ENCODE measurements at regions not wholly inside any gene's neighbourhood (a gene's known extent, or its start where the extent isn't known, plus 50 kb on each side); places are given as distances from the start of the nearest gene placed in this dataset.

GRCh38 chr5:175238326-175238725 lies 205.7 kb downstream of the DRD1 start:
- no peak overlapping the region for H3K4me3 ChIP-seq (ENCODE audit: low read depth, low read length)
- in situ Hi-C loops (cut with HindIII; ENCODE audit: low sequenced_read_pairs): no loop called here
- TF ChIP-seq, protein P1, sequence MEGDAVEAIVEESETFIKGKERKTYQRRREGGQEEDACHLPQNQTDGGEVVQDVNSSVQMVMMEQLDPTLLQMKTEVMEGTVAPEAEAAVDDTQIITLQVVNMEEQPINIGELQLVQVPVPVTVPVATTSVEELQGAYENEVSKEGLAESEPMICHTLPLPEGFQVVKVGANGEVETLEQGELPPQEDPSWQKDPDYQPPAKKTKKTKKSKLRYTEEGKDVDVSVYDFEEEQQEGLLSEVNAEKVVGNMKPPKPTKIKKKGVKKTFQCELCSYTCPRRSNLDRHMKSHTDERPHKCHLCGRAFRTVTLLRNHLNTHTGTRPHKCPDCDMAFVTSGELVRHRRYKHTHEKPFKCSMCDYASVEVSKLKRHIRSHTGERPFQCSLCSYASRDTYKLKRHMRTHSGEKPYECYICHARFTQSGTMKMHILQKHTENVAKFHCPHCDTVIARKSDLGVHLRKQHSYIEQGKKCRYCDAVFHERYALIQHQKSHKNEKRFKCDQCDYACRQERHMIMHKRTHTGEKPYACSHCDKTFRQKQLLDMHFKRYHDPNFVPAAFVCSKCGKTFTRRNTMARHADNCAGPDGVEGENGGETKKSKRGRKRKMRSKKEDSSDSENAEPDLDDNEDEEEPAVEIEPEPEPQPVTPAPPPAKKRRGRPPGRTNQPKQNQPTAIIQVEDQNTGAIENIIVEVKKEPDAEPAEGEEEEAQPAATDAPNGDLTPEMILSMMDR (IDR thresholded peaks at IDR 0.05; ENCODE audit: low read depth, low read length, missing control alignments): no peak
- DNase-seq (ENCODE audit: low read depth): no peak

DNA sequence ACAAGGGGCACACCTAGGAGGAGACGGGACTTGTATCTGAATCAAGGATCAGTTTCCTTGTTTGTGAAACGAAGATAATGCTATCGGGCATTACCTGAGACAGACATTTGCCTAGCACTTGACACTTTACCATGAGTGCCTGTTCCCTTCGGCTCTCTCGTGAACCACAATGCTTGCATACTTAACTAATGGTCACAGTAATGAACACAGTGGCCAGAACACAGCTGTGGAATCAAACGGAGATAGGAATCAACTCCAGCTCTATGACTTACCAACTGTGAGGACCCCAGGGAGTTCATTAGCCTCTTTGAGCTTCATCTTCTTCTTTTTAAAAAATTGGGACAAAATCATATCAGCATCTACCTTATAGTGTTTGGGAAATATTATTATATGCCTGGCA lies 207.8 kb downstream of the DRD1 start:
- H3K4me3 ChIP-seq (ENCODE audit: low read depth, low read length): no peak overlapping the region
- TF ChIP-seq, protein P1 (IDR thresholded peaks at IDR 0.05; ENCODE audit: low read depth, low read length, missing control alignments): no peak
- DNase-seq (ENCODE audit: low read depth): no peak
- in situ Hi-C loops (cut with HindIII; ENCODE audit: low sequenced_read_pairs): no loop called here

DNA sequence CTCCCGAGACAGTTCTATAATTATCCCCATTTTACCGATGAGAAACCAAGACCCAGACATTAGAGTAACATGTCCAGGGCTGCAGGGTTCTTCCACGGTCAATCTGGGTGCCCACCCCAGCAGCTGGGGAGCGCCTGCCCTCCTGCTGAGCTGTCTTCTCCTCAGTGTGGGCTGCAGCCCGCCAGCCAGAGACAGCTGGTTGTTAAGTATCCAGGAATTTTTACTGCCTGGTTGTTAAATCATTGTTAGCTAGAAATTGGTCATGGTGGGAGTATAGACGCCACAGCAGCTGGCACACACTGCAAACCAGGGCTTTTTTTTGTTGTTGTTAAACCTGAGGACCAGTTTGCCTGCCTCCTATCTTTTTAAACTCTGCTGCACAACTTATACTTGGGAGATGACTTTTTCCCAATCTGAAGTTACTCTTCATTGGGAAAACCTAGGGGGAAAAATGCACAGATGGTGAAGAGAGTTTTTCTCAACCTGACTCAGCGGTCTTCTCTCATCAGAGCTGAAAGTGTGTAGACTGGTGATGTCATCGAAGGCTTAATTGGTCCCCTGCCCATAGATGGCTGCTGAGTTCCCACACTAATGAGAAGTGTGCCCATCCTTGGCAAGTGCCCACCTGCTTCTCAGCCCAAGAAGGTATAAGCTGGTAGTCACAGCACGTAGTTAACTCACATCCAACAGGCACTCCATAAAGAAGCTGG lies 208.6 kb downstream of the DRD1 start:
- DNase-seq (ENCODE audit: low read depth): no peak
- H3K4me3 ChIP-seq (ENCODE audit: low read depth, low read length): no peak overlapping the region
- TF ChIP-seq, protein P1 (IDR thresholded peaks at IDR 0.05; ENCODE audit: low read depth, low read length, missing control alignments): no peak
- in situ Hi-C loops (cut with HindIII; ENCODE audit: low sequenced_read_pairs): no loop called here

DNA sequence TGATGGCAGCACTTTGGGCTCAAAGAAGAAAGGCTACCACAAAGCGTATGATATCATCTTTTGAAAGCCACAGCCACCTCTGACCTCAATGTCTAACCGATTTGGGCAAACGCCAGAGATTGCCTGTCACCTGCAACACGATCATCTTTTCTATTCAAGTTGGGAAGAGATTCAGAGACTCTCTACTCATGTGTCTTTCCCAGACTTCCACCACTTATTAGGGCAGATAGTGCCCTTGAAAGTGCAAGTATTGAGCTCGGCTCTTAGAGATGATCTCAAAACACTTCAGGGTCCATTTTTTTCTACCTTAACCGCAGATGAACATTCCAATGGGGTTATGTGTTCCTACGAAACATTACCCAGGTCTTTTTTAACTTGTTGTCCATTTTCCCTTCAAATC lies 213.7 kb downstream of the DRD1 start:
- TF ChIP-seq, protein P1 (IDR thresholded peaks at IDR 0.05; ENCODE audit: low read depth, low read length, missing control alignments): no peak

GRCh38 chr5:175226506-175226905 lies 217.5 kb downstream of the DRD1 start:
- H3K4me3 ChIP-seq (ENCODE audit: low read depth, low read length): no peak overlapping the region
- TF ChIP-seq, protein P1 (IDR thresholded peaks at IDR 0.05; ENCODE audit: low read depth, low read length, missing control alignments): no peak
- no peak for DNase-seq (ENCODE audit: low read depth)
- in situ Hi-C loops (cut with HindIII; ENCODE audit: low sequenced_read_pairs): no loop called here

More for the DNA sequence above, 213.7 kb downstream of the DRD1 start:
- in situ Hi-C loops (cut with HindIII; ENCODE audit: low sequenced_read_pairs): no loop called here
- no peak overlapping the region for H3K4me3 ChIP-seq (ENCODE audit: low read depth, low read length)
- no peak for DNase-seq (ENCODE audit: low read depth)

- DNase-seq (ENCODE audit: low read depth): no peak
- in situ Hi-C loops (cut with HindIII; ENCODE audit: low sequenced_read_pairs): no loop called here
- TF ChIP-seq, protein P1 (IDR thresholded peaks at IDR 0.05; ENCODE audit: low read depth, low read length, missing control alignments): no peak
- H3K4me3 ChIP-seq (ENCODE audit: low read depth, low read length): no peak overlapping the region
These were observed 220.7 kb downstream of the DRD1 start for GRCh38 chr5:175223291-175223690.
